K562 (cell line): ENCODE measurements at regions not wholly inside any gene's neighbourhood (a gene's known extent, or its start where the extent isn't known, plus 50 kb on each side); places are given as distances from the start of the nearest gene placed in this dataset.

Experiments used
- ATAC-seq: fragments of 200-7000 bp; cut with Tn5 transposase; 3 replicates; pipeline ENCODE4 v1.9.1; 2020; ENCODE audit warnings: moderate library complexity
- BruUV-seq: library from RNA; stranded (reverse); fragments of 400-500 nt; replicated peaks from 2 replicates; lab custom pipeline; 2021; lab: Mats Ljungman, UMichigan
- CTCF ChIA-PET: fragments of 300-600 bp; formaldehyde crosslinking; extraction: SDS; loops from one replicate; lab custom pipeline; 2021; ENCODE audit warnings: low intra/inter-chr PET ratio; lab: Yijun Ruan, JAX
- POLR2A ChIA-PET: fragments of 300-600, 350-650 bp; sonication (Branson Sonifier 250); formaldehyde crosslinking; extraction: SDS; loops from one replicate; lab custom pipeline; 2021; ENCODE audit warnings: antibody characterized with exemption, inconsistent platforms; lab: Yijun Ruan, JAX
- DNase-seq, 4 experiments: peaks; one replicate each; pipeline versions ENCODE4 v3.0.0 to v3.0.0-alpha.2; 2011 to 2018; ENCODE audit warnings: low spot score in 3 of 4, mixed read lengths in 3 of 4; ENCODE audit errors: extremely low read depth in 1 of 4
- FAIRE-seq: peaks from 2 replicates; lab custom pipeline; 2011; peaks lifted over from hg19 to GRCh38; lab: Jason Lieb, UNC
- H2AFZ ChIP-seq: 2 replicates; pipeline ENCODE4 v1.6.0; 2011; ENCODE audit warnings: low read depth, low read length, control low read depth, inconsistent platforms
- H3K27ac ChIP-seq: fragments of 200-600 bp; 3 replicates; pipeline ENCODE4 v1.8.0; 2011; ENCODE audit warnings: low read depth, mild to moderate bottlenecking, control low read depth, inconsistent platforms, low read length, moderate library complexity, mixed read lengths; ENCODE audit errors: extremely low read depth
- H3K27me3 ChIP-seq, 2 experiments: fragments of 300-600 bp in 1 of 2; 2 replicates in 1 of 2; 3 replicates in 1 of 2; pipeline versions ENCODE4 v1.6.0 to v1.8.0; 2011; ENCODE audit warnings: inconsistent platforms in 2 of 2, low read length in 2 of 2, mild to moderate bottlenecking in 1 of 2, mixed read lengths in 1 of 2, moderate library complexity in 1 of 2; ENCODE audit not compliant: control insufficient read depth in 2 of 2, insufficient read depth in 2 of 2
- H3K36me3 ChIP-seq: fragments of 300-600 bp; 3 replicates; pipeline ENCODE4 v1.8.0; 2011; ENCODE audit warnings: mild to moderate bottlenecking, low read length, inconsistent platforms; ENCODE audit not compliant: control insufficient read depth, insufficient read depth
- H3K4me1 ChIP-seq, 2 experiments: fragments of 200-600 bp in 1 of 2; replicated peaks in 1 of 2; 2 replicates in 1 of 2; 3 replicates in 1 of 2; pipeline versions ENCODE4 v1.5.1 to v1.8.0; 2011; ENCODE audit warnings: inconsistent platforms in 2 of 2, low read length in 2 of 2, mild to moderate bottlenecking in 1 of 2, mixed read lengths in 1 of 2, moderate library complexity in 1 of 2; ENCODE audit not compliant: control insufficient read depth in 2 of 2, insufficient read depth in 2 of 2
- H3K4me2 ChIP-seq: 2 replicates; pipeline ENCODE4 v1.6.1; 2011; ENCODE audit warnings: low read length, control low read depth, inconsistent platforms, mixed read lengths; ENCODE audit not compliant: insufficient read depth
- H3K4me3 ChIP-seq: fragments of 200-600 bp; sonication (generic), shearing (Covaris generic); 2 replicates; pipeline ENCODE4 v1.5.1; 2016; ENCODE audit warnings: control low read depth, inconsistent platforms
- H3K79me2 ChIP-seq: fragments of 200-600 bp; 3 replicates; pipeline ENCODE4 v1.8.0; 2011; ENCODE audit warnings: low read length, inconsistent platforms; ENCODE audit not compliant: control insufficient read depth, insufficient read depth
- H3K9ac ChIP-seq, 2 experiments: 2 replicates each; pipeline versions ENCODE4 v1.6.0 to v1.6.1; 2011; ENCODE audit warnings: low read depth in 2 of 2, low read length in 2 of 2, control low read depth in 1 of 2, inconsistent platforms in 1 of 2, mild to moderate bottlenecking in 1 of 2, mixed read lengths in 1 of 2; ENCODE audit not compliant: insufficient read depth in 1 of 2
- H3K9me1 ChIP-seq: one replicate; pipeline ENCODE4 v1.6.0; 2011; ENCODE audit warnings: inconsistent platforms, mild to moderate bottlenecking, low read length, moderate library complexity; ENCODE audit not compliant: control insufficient read depth, insufficient read depth
- H3K9me3 ChIP-seq: replicated peaks from 2 replicates; pipeline ENCODE4 v1.5.1; 2011; ENCODE audit warnings: low read depth, low read length, inconsistent platforms; ENCODE audit not compliant: control insufficient read depth, insufficient read depth
- H4K20me1 ChIP-seq: replicated peaks from 2 replicates; pipeline ENCODE4 v1.6.1; 2011; ENCODE audit warnings: low read length, inconsistent platforms, mixed read lengths; ENCODE audit not compliant: control insufficient read depth, insufficient read depth
- BACH1 ChIP-seq: fragments of 200-800 bp; sonication (Bioruptor generic); IDR thresholded peaks from 2 replicates; pipeline ENCODE4 v1.6.1; 2016; ENCODE audit warnings: missing genetic modification characterization, missing compliant biosample characterization
- EHMT2 ChIP-seq: fragments of 450-650 bp; IDR thresholded peaks from 2 replicates; pipeline ENCODE4 v1.6.1; 2018; ENCODE audit warnings: antibody characterized with exemption
- GTF2F1 ChIP-seq: IDR thresholded peaks from 2 replicates; pipeline ENCODE4 v1.6.1; 2011; ENCODE audit warnings: low read depth, low read length, improper control_type of control experiment
- L3MBTL2 ChIP-seq: fragments of 450-650 bp; IDR thresholded peaks from 2 replicates; pipeline ENCODE4 v1.6.1; 2016; ENCODE audit warnings: mild to moderate bottlenecking, moderate library complexity
- PRMT5 ChIP-seq: sonication (generic); formaldehyde crosslinking; IDR thresholded peaks from 2 replicates; pipeline ENCODE4 v1.5.0; 2020; ENCODE audit warnings: missing genetic modification reagents
- RFX5 ChIP-seq: IDR thresholded peaks from 2 replicates; pipeline ENCODE4 v1.6.1; 2011; ENCODE audit warnings: low read depth, mild to moderate bottlenecking, improper control_type of control experiment, low read length
- TEAD4 ChIP-seq, 2 experiments: sonication (generic) in 1 of 2; formaldehyde crosslinking in 1 of 2; IDR thresholded peaks; 2 replicates each; pipeline versions ENCODE4 v1.6.1 to v1.8.0; 2012 to 2022; ENCODE audit warnings: borderline replicate concordance in 1 of 2, inconsistent platforms in 1 of 2, low read length in 1 of 2, mild to moderate bottlenecking in 1 of 2, missing genetic modification reagents in 1 of 2
- ZNF263 ChIP-seq: sonication (generic); formaldehyde crosslinking; IDR thresholded peaks from 2 replicates; pipeline ENCODE4 v1.8.0; 2022; ENCODE audit warnings: mild to moderate bottlenecking, missing genetic modification reagents, borderline replicate concordance
- WGBS: fragments of 100-300 bp; shearing (Covaris generic); methylation state at CpG from one replicate; pipeline ENCODE4 v1.1.6; 2016; ENCODE audit warnings: low coverage, mixed read lengths; ENCODE audit not compliant: insufficient coverage; ENCODE audit errors: missing lambda C conversion rate; 5-methylcytosine and 5-hydroxymethylcytosine counted together
- in situ Hi-C: fragments of 300-500 bp; cut with MboI; formaldehyde crosslinking; loops from 4 replicates; pipeline ENCODE4 v1.15.0; 2018; ENCODE audit warnings: inconsistent platforms, mixed read lengths
- intact Hi-C: fragments of 100-400 bp; cut with micrococcal nuclease; formaldehyde crosslinking; loops from 2 replicates; pipeline ENCODE4 v1.14.2; 2022
- TF ChIP-seq, protein P1 (sequence below): sonication (generic); formaldehyde crosslinking; IDR thresholded peaks from 2 replicates; pipeline ENCODE4 v1.8.1; 2023; ENCODE audit warnings: mild to moderate bottlenecking, missing genetic modification reagents
- TF ChIP-seq, protein P2 (sequence below): fragments of 450-650 bp; IDR thresholded peaks from 2 replicates; pipeline ENCODE4 v1.6.1; 2017; ENCODE audit warnings: antibody characterized with exemption
- TF ChIP-seq, protein P3 (sequence below): sonication (generic); formaldehyde crosslinking; IDR thresholded peaks from 2 replicates; pipeline ENCODE4 v1.8.0; 2022; ENCODE audit warnings: mild to moderate bottlenecking, missing genetic modification reagents, borderline replicate concordance
- TF ChIP-seq, protein P4 (sequence below): fragments of 250-450 bp; sonication (Bioruptor Pico); IDR thresholded peaks from 2 replicates; pipeline ENCODE4 v1.8.0; 2021; ENCODE audit warnings: borderline replicate concordance, mild to moderate bottlenecking, moderate library complexity; ENCODE audit not compliant: poor library complexity, severe bottlenecking

DNA sequence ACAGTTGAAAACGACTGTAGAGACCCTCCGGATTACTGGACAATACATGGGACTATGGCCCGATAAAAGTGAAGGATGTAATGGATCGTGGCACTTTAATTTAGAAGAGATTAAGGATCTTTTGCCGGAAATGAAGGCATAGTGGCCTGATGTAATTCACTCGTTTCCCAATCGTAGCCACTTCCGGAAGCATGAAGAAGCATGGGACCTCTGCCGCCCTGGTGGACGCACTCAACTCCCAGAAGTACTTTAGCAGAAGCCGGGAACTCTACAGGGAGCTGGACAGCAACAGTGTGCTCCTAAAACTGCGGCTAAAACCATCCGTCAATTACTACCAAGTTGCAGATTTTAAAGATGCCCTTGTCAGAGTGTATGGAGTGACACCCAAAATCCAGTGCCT lies 59.6 kb upstream of the NUPR2 start:
- no TSS peak for BruUV-seq
- no peak overlapping the region for H3K4me2 ChIP-seq
- ATAC-seq (no peak), FAIRE-seq (no peak), DNase-seq (no peak)
- H3K4me1 ChIP-seq: peaks cover 0 to 9% of the 10 kb centered on the region in 2 experiments; a peak in 1 of 5 replicates
- no peaks in the 10 kb centered on the region for H4K20me1 ChIP-seq
- ChIA-PET CTCF (no interaction called here), POLR2A (no interaction called here)
- intact Hi-C loops: no loop called here
- TF ChIP-seq, protein P1, sequence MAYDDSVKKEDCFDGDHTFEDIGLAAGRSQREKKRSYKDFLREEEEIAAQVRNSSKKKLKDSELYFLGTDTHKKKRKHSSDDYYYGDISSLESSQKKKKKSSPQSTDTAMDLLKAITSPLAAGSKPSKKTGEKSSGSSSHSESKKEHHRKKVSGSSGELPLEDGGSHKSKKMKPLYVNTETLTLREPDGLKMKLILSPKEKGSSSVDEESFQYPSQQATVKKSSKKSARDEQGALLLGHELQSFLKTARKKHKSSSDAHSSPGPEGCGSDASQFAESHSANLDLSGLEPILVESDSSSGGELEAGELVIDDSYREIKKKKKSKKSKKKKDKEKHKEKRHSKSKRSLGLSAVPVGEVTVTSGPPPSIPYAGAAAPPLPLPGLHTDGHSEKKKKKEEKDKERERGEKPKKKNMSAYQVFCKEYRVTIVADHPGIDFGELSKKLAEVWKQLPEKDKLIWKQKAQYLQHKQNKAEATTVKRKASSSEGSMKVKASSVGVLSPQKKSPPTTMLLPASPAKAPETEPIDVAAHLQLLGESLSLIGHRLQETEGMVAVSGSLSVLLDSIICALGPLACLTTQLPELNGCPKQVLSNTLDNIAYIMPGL (CRISPR knock-in tag): no peak
- TF ChIP-seq RFX5 (no peak), L3MBTL2 (no peak), EHMT2 (no peak), TEAD4 (IDR thresholded peaks at IDR 0.05; ENCODE audit: low read length) (no peak), TEAD4 (CRISPR knock-in tag; IDR thresholded peaks at IDR 0.05; ENCODE audit: borderline replicate concordance) (no peak), PRMT5 (CRISPR knock-in tag) (no peak), ZNF263 (CRISPR knock-in tag) (no peak), GTF2F1 (no peak), BACH1 (tag) (no peak)
- TF ChIP-seq, protein P2, sequence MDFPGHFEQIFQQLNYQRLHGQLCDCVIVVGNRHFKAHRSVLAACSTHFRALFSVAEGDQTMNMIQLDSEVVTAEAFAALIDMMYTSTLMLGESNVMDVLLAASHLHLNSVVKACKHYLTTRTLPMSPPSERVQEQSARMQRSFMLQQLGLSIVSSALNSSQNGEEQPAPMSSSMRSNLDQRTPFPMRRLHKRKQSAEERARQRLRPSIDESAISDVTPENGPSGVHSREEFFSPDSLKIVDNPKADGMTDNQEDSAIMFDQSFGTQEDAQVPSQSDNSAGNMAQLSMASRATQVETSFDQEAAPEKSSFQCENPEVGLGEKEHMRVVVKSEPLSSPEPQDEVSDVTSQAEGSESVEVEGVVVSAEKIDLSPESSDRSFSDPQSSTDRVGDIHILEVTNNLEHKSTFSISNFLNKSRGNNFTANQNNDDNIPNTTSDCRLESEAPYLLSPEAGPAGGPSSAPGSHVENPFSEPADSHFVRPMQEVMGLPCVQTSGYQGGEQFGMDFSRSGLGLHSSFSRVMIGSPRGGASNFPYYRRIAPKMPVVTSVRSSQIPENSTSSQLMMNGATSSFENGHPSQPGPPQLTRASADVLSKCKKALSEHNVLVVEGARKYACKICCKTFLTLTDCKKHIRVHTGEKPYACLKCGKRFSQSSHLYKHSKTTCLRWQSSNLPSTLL: no peak
- TF ChIP-seq, protein P3, sequence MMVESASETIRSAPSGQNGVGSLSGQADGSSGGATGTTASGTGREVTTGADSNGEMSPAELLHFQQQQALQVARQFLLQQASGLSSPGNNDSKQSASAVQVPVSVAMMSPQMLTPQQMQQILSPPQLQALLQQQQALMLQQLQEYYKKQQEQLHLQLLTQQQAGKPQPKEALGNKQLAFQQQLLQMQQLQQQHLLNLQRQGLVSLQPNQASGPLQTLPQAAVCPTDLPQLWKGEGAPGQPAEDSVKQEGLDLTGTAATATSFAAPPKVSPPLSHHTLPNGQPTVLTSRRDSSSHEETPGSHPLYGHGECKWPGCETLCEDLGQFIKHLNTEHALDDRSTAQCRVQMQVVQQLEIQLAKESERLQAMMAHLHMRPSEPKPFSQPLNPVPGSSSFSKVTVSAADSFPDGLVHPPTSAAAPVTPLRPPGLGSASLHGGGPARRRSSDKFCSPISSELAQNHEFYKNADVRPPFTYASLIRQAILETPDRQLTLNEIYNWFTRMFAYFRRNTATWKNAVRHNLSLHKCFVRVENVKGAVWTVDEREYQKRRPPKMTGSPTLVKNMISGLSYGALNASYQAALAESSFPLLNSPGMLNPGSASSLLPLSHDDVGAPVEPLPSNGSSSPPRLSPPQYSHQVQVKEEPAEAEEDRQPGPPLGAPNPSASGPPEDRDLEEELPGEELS: no peak
- TF ChIP-seq, protein P4, sequence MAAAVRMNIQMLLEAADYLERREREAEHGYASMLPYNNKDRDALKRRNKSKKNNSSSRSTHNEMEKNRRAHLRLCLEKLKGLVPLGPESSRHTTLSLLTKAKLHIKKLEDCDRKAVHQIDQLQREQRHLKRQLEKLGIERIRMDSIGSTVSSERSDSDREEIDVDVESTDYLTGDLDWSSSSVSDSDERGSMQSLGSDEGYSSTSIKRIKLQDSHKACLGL (CRISPR knock-in tag): no peak
- no peaks in the 10 kb centered on the region for H3K9me1 ChIP-seq
- H3K9ac ChIP-seq: no peak overlapping the region
- no peak overlapping the region for H3K4me3 ChIP-seq
- no peak overlapping the region for H3K27ac ChIP-seq
- H3K9me3 ChIP-seq: no peaks in the 10 kb centered on the region
- H3K36me3 ChIP-seq: no peaks in the 10 kb centered on the region
- in situ Hi-C loops: no loop called here
- peaks cover 0 to 5% of the 10 kb centered on the region in 2 experiments; a peak in 1 of 5 replicates for H3K27me3 ChIP-seq
- WGBS: 16% methylated on average over 13 of the region's 13 CpGs
- H3K79me2 ChIP-seq: no peaks in the 10 kb centered on the region
- H2AFZ ChIP-seq: no peak overlapping the region
